Stimulated activated CD8-positive, alpha-beta memory T cell treated with anti-CD3 and anti-CD28 coated beads, Interleukin-7, amount 100 ng/mL, for 24 hours (primary cell): ENCODE measurements at regions not wholly inside any gene's neighbourhood (a gene's known extent, or its start where the extent isn't known, plus 50 kb on each side); places are given as distances from the start of the nearest gene placed in this dataset.

Experiments used
- DNase-seq: peaks from one replicate; pipeline ENCODE4 v3.0.0-alpha.2; 2020; ENCODE audit warnings: low read depth

DNA sequence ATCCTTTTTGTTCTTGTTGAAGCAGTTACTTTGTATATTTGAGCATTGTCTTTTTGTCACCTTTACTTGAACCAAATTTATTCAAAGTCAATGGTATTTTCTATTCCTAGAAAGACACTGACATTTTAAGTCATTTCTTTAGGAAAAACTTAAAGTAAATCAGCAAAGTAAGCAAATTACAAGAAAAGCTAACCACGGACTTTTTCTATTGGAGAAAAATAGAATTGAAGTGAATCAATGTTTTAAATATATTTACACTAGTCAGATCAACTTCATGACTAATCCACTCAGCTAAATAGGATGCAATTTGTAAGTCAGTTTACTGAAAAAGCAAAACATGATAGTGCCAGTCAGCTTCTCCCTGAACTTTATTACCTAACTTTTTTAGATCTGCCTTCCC is 733.8 kb upstream of the ALCAM start:
- DNase-seq, result no peak

GRCh38 chr3:104635872-104636580 is 730.7 kb upstream of the ALCAM start:
- DNase-seq, result no peak

DNA sequence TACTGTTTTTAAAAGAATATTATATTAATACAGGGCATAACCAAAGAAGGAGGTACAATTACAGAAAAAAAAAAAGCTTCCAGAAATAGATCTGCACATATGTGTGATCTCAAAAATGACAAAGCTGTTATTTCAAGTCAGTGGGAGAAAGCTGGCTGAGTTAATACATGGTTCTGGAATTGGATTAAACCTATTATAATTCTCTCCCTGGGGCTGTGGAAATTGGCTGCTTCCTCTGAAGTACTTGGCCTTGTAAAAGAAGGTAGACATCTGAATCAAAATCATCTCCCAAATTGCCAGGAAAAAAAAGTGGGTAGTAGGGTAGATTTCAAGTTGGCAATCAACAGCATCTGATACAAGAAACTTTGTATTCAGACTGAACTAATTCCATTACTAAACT is 723.9 kb upstream of the ALCAM start:
- DNase-seq, result no peak

DNA sequence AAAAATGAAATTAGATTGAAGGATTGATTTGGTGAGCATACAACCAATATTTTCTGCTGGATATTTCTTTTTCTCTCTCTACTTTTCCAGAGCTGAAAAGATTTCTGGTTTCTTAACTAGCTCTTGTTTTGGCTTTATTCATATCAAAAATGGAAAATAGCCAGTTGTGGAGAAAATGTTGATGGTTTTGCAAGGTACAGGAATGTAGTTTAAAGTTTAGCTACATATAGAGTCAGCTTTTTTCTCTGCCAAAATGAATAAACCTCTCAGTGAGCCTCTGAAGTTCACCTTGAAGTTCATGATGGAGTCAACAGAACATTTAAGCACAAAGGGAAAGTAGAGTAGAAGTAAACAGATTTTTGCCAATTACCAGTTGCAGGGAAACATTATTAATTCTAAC is 720.5 kb upstream of the ALCAM start:
- no peak for DNase-seq

DNA sequence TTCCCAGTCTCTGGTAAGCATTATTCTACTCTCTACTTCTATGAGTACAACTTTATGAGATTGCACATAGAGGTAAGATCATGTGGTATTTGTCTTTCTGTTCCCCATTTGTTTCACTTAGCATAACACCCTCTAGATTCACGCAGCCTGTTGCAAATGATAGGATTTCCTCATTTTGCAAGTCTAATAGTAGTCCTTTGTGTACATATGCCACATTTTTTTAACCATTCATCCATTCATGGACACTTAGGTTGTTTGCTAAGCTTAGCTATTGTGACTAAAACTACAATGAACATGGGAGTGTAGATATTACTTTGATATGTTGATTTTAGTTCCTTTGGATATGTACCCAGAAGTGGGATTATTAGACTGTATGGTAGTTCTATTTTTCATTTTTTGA is 717.9 kb upstream of the ALCAM start:
- no peak for DNase-seq

DNA sequence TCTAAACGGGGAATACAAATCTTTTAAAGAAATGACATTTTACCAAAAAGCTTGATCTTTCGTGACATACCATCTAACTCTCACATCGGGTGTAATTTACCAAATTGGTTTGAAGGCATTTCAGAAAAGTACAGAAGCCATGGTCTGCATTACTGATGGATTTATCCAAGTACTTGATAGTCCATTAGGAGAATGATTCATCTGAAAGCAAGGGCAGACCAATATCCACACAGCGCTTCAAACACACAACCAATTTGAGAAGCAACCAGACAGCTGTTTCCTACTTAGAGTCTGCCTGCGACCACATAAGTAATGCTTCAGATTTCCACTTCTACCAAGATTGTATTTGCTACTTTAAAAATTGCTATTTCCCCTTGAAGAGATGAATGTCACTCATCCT is 697.6 kb upstream of the ALCAM start:
- no peak for DNase-seq

- DNase-seq, result no peak
Measured at GRCh38 chr3:104672331-104672730, 694.4 kb upstream of the ALCAM start.

GRCh38 chr3:104673981-104674380 is 692.7 kb upstream of the ALCAM start:
- no peak for DNase-seq

- DNase-seq, result no peak
Measured at GRCh38 chr3:104676241-104676640, 690.5 kb upstream of the ALCAM start.

DNA sequence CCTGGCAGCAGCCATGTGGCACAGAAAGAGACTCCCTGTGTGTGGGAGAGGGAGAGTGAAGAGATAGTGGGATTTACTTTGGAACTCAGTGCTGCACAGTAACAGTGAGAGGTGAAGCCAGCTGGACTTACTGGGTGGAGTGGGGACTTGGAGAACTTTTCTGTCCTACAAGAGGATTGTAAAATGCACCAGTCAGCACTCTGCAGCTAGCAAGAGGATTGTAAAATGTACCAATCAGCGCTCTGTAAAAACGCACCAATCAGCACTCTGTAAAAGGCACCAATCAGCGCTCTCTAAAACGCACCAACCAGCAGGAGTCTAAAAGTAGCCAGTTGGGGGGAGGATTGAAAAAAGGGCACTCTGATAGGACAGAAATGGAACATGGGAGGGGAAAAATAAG is 688.8 kb upstream of the ALCAM start:
- no peak for DNase-seq

DNA sequence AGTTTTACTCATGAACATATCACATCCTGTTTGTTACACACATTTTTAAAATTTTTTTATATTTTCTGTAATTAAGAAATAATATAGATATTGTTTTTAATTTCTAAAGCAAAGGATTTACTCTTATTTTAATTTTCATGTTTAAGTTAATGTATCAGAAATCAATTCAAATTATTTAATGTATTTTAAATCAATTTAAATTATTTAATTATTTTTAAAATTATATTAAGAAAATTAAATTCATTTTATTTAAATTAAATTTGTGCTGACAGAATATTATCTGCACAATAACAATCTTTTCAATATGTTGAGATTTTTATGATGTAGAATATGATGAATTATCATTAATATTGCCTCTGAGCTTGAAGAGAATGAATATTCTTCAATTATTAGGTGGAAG is 681.2 kb upstream of the ALCAM start:
- no peak for DNase-seq

- no peak for DNase-seq
Measured at GRCh38 chr3:104687362-104687761, 679.3 kb upstream of the ALCAM start.

DNA sequence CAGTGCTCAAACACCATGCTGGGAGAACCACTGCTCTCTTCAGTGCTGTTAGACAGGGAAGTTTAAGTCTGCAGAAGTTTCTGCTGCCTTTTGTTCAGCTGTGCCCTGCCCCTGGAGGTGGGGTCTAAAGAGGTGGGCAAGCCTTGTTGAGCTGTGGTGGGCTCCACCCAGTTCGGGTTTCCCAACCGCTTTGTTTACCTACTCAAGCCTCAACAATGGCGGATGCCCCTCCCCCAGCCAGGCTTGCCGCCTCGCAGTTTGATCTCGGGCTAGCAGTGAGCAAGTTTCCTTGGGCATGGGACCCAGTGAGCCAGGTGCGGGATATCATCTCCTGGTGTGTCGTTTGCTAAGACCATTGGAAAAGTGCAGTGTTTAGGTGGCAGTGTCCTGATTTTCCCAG is 670.2 kb upstream of the ALCAM start:
- DNase-seq, result no peak

GRCh38 chr3:104711406-104711805 is 655.3 kb upstream of the ALCAM start:
- DNase-seq, result no peak

GRCh38 chr3:104715972-104716371 is 650.7 kb upstream of the ALCAM start:
- no peak for DNase-seq

- DNase-seq, result no peak
Measured at GRCh38 chr3:104717828-104718196, 648.9 kb upstream of the ALCAM start.

GRCh38 chr3:104723000-104723399 is 643.7 kb upstream of the ALCAM start:
- DNase-seq, result no peak

DNA sequence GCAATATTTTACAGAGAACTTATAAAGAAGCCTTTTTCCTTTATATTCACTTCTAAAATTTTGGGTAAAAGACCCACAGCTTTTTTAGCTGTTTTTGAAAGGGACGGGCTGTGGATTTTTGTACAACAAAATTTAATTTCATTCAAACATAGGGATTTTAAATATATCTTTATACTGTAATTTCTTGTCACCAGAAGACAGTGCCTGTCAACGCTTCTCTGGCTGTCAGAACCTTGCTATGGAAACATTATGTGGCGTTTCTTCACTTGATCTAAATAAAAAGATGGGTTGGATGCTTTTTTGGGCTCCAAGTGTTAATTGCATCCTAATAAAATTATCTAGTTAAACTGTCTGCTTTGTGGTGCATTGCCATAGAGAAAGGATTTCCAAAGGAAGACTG is 635.6 kb upstream of the ALCAM start:
- no peak for DNase-seq

DNA sequence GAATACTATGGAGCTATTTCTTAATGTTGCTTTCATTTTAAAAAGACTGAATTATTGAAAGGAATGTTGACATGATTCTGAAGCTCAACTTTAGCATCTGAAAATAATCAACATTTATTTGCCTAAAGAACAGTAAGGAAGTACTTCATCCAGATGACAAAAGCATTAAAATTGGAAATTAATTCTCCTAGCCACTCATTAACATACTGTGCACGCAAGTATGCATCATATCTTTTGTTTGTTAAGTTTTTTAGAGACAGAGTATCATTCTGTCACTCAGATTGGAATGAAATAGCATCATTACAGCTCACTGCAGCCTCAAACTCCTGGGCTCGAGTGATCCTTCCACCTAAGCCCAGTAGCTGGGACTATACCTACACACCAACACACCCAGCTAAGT is 632.1 kb upstream of the ALCAM start:
- no peak for DNase-seq

DNA sequence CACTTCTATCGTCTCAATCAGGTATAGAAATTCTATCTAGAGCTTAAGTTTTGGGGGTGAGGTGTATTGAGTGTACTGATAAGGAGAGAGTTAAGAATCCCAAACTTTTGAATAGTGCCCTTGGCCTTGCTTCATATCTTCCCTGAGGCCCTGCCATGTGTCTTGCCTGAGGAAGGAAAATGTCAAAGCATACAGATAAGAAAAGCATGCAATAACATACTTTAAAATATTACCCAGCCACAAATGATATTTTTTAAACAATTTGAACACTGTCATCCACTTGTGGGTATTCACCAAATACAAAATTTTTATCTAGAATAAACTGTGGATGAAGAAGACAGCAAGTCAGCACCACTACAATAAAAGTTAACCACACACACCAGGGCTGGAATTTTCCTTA is 631.0 kb upstream of the ALCAM start:
- no peak for DNase-seq

DNA sequence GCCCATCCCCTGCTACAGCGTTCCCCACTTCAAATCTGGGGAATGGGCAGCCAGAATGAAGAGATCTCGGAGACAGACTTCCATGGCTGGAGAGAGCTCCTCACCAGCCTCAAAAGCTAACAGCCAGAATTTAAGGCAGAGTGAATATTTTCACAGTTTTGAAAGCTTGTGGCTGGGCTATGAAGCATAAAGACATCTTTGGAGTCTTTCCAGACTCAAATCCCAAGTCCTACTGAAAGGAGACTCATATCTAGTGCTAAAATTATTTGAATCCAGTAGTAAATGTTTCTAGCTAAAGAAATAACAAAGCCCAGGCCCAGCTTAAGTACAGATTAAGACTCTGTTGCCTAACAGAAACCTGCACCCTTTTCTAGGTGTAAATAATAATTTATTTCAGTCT is 628.4 kb upstream of the ALCAM start:
- DNase-seq, result no peak

GRCh38 chr3:104740874-104741379 is 625.8 kb upstream of the ALCAM start:
- no peak for DNase-seq

GRCh38 chr3:104742044-104742443 is 624.7 kb upstream of the ALCAM start:
- no peak for DNase-seq

DNA sequence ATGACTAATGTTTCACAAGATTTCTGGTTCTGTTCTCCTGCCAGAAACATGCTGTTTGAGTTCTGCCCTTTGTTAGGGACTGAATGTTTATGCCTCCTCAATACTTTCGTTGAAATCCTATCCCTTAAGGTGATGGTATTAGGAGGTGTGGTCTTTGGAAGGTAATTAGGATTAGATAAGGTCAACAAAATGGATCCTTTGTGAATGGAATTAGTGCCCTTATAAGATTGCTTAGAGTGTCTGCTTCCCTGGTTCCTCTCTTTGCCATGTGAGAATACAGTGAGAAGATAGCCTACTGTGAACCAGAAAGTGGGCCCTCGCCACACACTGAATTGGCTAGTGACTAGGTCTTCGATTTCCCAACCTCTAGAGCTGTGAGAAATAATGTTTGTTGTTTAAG is 621.4 kb upstream of the ALCAM start:
- no peak for DNase-seq

GRCh38 chr3:104746056-104746455 is 620.7 kb upstream of the ALCAM start:
- no peak for DNase-seq
